HG03025 (cell line): ENCODE measurements at regions not wholly inside any gene's neighbourhood (a gene's known extent, or its start where the extent isn't known, plus 50 kb on each side); places are given as distances from the start of the nearest gene placed in this dataset.
"Not testable (repeated sequence)": the region's sequence is repeated elsewhere in the genome, so short reads cannot be mapped to it uniquely, and the experiment has no call there.

ENCODE experiments used
- ATAC-seq: cut with Tn5 transposase; IDR thresholded peaks from one replicate; pipeline ENCODE4 v1.9.1; 2021; ENCODE audit warnings: mild to moderate bottlenecking, moderate library complexity; ENCODE audit not compliant: unreplicated experiment, low FRiP score

- ATAC-seq: no peak
These were observed 68.2 kb downstream of the ATP23 start for GRCh38 chr12:58009405-58010195.

DNA sequence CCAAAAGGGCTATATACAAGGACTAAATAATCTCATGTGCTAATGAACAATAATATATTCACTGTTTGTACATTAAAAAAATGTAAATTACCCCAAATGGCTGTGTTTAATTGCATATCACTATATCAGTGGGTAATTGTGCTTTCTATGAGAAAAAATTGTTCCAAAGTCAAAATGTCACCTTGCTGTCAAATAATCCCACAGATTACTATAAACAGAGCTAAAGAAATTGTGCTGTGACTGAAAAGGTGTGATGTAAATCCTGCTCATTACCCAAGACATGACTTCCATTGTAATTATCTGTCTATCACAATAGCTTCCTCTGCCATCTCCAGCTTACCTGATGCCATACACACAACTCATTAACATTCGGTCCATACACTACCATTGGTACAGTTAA, 70.3 kb downstream of the ATP23 start:
- ATAC-seq: no peak

- ATAC-seq: not testable (repeated sequence)
These were observed 81.1 kb downstream of the ATP23 start for GRCh38 chr12:58022379-58023020.

- ATAC-seq: no peak
These were observed 84.1 kb downstream of the ATP23 start for GRCh38 chr12:58025431-58025830.

DNA sequence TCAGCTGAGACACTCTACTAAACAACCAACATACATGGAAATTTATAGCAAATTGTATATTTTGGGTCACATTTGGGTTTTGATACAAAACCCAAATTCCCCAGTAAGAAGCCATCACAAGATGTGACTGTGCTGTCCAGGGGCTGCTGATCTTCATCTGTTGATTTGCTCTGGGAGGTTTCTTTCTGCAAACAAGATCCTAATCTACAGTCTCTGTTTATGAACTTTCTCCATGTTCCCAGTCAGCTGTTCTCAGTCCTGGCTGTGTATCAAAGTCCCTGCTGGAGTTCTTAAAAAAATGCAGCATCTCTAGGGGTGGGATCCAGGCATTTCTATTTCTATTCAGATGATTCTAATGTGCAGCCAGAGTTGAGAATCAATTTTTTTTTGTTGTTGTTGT, 85.1 kb downstream of the ATP23 start:
- no peak for ATAC-seq

GRCh38 chr12:58026897-58027891, 85.8 kb downstream of the ATP23 start:
- no peak for ATAC-seq

- no peak for ATAC-seq
These were observed 86.9 kb downstream of the ATP23 start for GRCh38 chr12:58028294-58028693.

DNA sequence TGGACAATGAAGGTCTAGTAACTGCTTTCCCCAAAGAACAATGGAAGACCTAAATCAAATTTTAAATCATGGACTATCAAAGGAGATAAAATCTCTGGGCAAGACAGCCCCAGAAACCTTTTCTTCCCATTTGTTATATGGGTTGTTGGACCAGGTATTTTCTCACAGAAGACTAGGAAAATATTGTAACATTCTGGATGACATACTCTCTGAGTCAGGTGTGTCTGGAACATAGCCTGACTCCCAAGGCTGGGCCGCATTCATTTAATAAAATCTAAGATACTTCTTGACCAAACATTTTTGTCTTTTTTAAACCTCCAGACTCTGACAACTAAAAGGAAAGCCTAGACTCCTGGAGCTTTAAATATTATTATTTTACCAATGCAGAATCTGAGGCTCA, 87.9 kb downstream of the ATP23 start:
- ATAC-seq: no peak

DNA sequence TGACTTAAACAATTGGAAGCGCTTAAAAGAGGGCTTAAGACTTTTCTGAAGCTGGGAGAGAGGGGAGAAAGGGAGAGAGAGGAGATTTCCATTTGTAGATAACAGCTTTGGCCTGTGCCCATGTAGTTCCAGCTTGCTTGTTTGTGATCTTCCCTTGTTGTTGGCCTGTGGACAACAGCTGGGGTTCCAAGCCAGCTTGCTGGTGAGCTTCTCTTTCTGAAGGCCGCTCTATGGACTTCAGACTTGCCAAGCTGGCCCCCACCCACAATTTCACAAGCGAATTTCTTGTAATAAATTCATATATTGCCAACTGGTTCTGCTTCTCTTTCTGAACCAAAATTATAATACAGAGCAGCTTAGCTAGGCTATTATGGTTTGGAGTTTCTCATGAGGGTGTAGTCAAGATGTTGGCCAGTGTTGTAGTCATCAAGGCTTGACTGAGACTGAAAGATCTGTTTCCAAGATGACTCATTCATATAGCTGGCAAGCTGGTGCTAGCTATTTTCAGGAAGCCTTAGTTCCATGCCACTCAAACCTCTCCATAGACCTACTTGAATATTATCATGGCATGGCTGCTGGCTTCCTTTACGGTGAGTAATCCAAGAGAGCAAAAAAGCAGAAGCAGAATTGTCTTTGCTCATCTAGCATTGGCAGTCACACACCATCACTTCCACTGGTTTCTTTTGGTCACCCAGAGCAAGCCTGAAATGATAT, 89.4 kb downstream of the ATP23 start:
- ATAC-seq: no peak

DNA sequence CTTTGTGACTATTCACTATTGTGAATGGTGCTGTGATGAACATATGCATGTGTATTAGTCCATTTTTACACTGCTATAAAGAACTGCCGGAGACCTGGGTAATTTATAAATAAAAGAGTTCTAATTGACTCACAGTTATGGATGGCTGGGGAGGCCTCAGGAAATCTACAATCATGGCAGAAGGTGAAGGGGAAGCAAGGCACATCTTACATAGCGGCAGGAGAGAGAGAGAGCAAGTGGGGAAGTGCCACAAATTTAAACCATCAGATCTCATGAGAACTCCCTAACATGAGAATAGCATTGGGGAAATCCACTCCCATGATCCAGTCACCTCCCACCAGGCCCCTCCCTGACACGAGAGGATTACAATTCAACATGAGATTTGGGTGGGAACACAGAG, 90.8 kb downstream of the ATP23 start:
- ATAC-seq: no peak

GRCh38 chr12:58033831-58034230, 92.5 kb downstream of the ATP23 start:
- no peak for ATAC-seq

DNA sequence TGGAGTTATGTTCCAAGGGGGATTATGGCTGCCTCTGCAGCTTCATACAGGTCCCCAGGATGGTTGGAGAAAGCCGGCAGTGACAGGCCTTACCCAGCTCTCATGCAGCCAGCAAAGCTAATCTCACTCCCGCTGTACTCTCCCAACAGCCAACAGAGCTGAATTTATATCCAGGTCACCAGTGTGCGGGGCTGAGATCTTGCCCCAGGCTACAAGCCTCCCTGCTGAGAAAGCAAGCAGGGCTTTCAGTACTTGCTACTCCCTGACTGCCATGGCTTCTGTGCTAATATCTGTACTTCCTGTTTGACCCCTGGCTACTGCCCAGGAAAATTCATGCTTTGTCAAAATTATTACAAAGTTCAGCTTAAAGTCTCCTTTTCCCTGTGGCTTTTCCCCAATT, 92.9 kb downstream of the ATP23 start:
- no peak for ATAC-seq

DNA sequence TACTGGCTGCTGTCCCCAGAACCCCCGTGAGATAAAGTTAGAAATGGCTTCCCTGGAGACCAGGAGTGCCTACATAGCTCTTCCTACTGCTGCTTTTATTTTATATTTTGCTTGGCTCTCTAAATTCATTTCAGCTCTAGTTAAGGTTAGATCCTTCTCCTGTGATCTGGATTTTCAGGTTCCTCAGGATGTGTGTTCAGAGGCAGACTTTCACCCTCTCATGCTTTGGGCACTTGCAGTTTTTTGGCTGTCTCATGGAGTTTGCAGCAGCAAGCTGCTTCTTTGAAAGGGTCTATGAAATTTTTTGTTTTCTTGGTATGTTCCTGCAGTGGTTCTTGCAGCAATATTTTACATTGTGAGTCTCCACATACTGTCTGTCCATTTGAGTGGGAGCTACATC, 93.3 kb downstream of the ATP23 start:
- ATAC-seq: no peak

DNA sequence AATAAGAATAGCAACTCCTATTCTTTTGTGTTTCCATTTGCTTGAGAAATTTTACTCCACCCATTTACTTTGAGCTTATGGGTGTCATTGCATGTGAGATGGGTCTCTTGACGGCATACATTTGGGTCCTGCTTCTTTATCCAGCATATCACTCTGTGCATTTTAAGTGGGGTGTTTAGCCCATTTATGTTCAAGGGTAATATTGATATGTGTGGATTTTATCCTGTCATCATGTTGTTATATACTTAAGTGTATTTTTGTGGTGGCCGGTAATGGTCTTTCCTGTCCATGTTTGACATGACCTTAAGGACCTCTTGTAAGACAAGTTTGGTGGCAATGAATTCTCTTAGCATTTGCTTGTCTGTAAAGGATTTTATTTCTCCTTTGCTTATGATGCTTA, 100.1 kb downstream of the ATP23 start:
- ATAC-seq: no peak

DNA sequence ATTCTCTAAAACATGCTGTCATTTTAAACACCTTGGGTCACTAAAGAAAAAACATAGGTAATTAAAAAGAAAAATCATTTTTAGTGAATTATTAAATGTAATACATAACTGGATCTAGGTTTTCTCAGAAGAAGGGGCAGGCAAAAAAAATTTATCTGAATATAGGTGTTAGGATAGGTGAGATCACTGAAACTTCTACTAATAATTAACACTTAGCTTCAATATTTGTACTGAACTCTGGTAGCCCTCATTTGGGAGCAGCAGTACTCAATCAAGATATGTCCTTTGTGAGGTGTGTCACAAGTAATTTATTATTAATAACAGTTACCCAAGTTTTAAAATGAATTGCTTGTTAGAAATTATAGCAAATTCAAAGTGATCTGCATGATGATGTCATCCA, 103.6 kb downstream of the ATP23 start:
- no peak for ATAC-seq

GRCh38 chr12:58046271-58046670, 104.9 kb downstream of the ATP23 start:
- no peak for ATAC-seq

DNA sequence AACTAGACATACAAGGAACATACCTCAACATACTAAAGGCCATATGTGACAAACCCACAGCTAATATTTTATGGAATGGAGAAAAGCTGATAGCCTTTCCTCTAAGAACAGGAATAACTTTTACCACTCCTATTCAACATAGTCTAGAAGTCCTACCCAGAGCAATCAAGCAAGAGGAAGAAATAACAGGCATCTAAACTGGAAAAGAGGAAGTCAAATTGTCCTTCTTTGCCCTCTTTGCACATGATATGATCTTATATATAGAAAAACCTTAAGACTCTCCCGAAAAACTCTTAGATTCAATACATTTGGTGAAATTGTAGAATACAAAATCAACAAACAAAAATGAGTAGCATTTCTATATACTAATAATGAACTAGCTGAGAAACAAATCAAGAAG, 110.0 kb downstream of the ATP23 start:
- no peak for ATAC-seq

GRCh38 chr12:58064666-58065065, 123.3 kb downstream of the ATP23 start:
- no peak for ATAC-seq

DNA sequence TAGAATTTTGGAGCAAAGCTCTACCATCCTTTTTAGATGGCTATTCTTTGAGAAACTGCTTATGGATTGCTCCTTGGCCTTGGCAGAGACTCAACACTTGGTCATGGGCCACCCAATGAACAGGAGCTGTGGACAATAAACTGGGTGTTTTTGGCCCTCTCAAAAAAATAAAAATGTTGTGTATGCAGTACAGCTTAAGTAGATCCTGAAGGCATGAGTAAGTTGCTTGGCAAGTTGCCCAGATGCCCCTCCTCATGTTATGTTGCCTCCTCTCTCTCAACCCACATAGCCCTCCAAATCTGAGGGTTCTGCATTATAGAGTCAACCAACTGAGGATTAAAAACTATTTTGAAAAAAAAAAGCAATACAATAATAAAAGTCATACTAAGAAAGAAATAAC, 124.9 kb downstream of the ATP23 start:
- ATAC-seq: no peak

DNA sequence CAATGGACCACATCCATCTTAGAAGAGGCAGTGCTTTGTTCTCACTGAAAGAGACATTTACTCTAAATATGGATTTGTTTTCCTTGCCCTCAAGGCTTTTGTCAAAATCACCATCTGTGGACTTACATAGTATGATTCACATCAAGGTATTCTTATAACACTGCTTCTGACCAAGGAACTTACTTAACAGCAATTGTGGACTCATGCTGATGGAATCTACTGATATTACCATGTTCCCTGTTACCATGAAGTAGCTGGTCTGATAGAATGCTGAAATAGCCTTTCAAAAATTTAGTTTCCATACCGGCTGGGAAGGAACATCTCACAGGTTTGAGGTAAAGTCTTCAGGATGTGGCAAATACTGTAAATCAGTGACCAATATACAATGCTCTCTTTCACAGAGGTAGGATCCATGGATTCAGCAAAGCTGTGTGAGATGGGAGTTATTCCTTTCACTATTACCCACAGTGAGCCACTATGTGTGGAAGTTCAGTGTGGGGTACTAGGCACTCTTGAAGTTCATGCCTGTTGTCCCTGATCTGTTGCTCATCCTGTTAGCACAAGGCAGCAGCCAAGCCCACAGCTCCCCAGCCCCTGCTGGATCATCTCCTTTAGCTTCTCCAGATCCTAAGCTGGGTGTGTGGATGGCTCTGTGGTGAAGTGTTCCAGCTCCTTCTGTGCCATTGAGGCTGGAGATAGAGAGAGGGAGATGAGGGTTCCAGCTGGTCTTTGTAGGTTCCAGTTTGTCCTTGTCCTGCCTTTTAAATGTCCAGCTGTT, 126.4 kb downstream of the ATP23 start:
- no peak for ATAC-seq
